H9 (cell line): ENCODE measurements at regions not wholly inside any gene's neighbourhood (a gene's known extent, or its start where the extent isn't known, plus 50 kb on each side); places are given as distances from the start of the nearest gene placed in this dataset.

Source experiments
- DNase-seq: peaks from one replicate; pipeline ENCODE4 v3.0.0-alpha.2; 2017
- H2AFZ ChIP-seq: one replicate; pipeline ENCODE4 v1.6.1; 2013; ENCODE audit warnings: mild to moderate bottlenecking, low read length, control low read depth, moderate library complexity
- H2AK5ac ChIP-seq: 2 replicates; pipeline ENCODE4 v1.6.1; 2013; ENCODE audit warnings: low read length, control low read depth, mixed read lengths; ENCODE audit not compliant: insufficient read length
- H2BK120ac ChIP-seq: one replicate; pipeline ENCODE4 v1.6.1; 2013; ENCODE audit warnings: low read depth, mild to moderate bottlenecking, low read length, control low read depth, inconsistent platforms; ENCODE audit not compliant: poor library complexity, severe bottlenecking
- H2BK12ac ChIP-seq: 2 replicates; pipeline ENCODE4 v1.6.1; 2013; ENCODE audit warnings: low read length, control low read depth, mixed read lengths, low read depth; ENCODE audit not compliant: insufficient read length
- H2BK15ac ChIP-seq: 2 replicates; pipeline ENCODE4 v1.6.1; 2013; ENCODE audit warnings: low read depth, low read length, control low read depth
- H2BK20ac ChIP-seq: one replicate; pipeline ENCODE4 v1.6.1; 2013; ENCODE audit warnings: low read depth, mild to moderate bottlenecking, low read length, control low read depth, inconsistent platforms; ENCODE audit not compliant: poor library complexity, severe bottlenecking
- H2BK5ac ChIP-seq: 2 replicates; pipeline ENCODE4 v1.6.1; 2013; ENCODE audit warnings: low read length, control low read depth, mixed read lengths; ENCODE audit not compliant: insufficient read length
- H3K14ac ChIP-seq: 2 replicates; pipeline ENCODE4 v1.6.1; 2013; ENCODE audit warnings: low read length, control low read depth; ENCODE audit not compliant: insufficient read depth
- H3K18ac ChIP-seq: 2 replicates; pipeline ENCODE4 v1.6.1; 2013; ENCODE audit warnings: low read depth, mild to moderate bottlenecking, mixed read lengths, low read length, control low read depth; ENCODE audit not compliant: insufficient read length
- H3K23ac ChIP-seq: 2 replicates; pipeline ENCODE4 v1.6.1; 2013; ENCODE audit warnings: low read length, control low read depth, mixed read lengths, low read depth; ENCODE audit not compliant: insufficient read length
- H3K23me2 ChIP-seq: 2 replicates; pipeline ENCODE4 v1.6.1; 2013; ENCODE audit warnings: low read depth, mild to moderate bottlenecking, mixed read lengths, low read length, control low read depth; ENCODE audit not compliant: insufficient read length, poor library complexity, severe bottlenecking
- H3K27ac ChIP-seq: 2 replicates; pipeline ENCODE4 v1.5.1; 2013; ENCODE audit warnings: low read length, control low read depth, mixed read lengths, low read depth; ENCODE audit not compliant: insufficient read length
- H3K27me3 ChIP-seq: 2 replicates; pipeline ENCODE4 v1.6.1; 2013; ENCODE audit warnings: low read length, control low read depth, inconsistent platforms; ENCODE audit not compliant: insufficient read depth
- H3K4ac ChIP-seq: 2 replicates; pipeline ENCODE4 v1.6.1; 2013; ENCODE audit warnings: low read depth, mild to moderate bottlenecking, control low read depth, inconsistent platforms, low read length, moderate library complexity
- H3K4me1 ChIP-seq: 2 replicates; pipeline ENCODE4 v1.6.1; 2013; ENCODE audit warnings: low read length, control low read depth, inconsistent platforms; ENCODE audit not compliant: insufficient read depth
- H3K4me2 ChIP-seq: 2 replicates; pipeline ENCODE4 v1.6.1; 2013; ENCODE audit warnings: low read length, control low read depth, mixed read lengths; ENCODE audit not compliant: insufficient read length, insufficient read depth
- H3K56ac ChIP-seq: 2 replicates; pipeline ENCODE4 v1.6.1; 2013; ENCODE audit warnings: low read depth, mild to moderate bottlenecking, mixed read lengths, low read length, control low read depth; ENCODE audit not compliant: insufficient read length
- H3K79me1 ChIP-seq: 2 replicates; pipeline ENCODE4 v1.6.1; 2013; ENCODE audit warnings: low read depth, mild to moderate bottlenecking, moderate library complexity, low read length, control low read depth, inconsistent platforms; ENCODE audit not compliant: insufficient read depth, poor library complexity, severe bottlenecking
- H3K79me2 ChIP-seq: 2 replicates; pipeline ENCODE4 v1.6.1; 2013; ENCODE audit warnings: low read length, control low read depth, inconsistent platforms; ENCODE audit not compliant: insufficient read depth
- H3K9ac ChIP-seq: 2 replicates; pipeline ENCODE4 v1.6.1; 2013; ENCODE audit warnings: low read length, control low read depth, mixed read lengths; ENCODE audit not compliant: insufficient read length; ENCODE audit errors: extremely low read depth
- H3K9me3 ChIP-seq: one replicate; pipeline ENCODE4 v1.6.1; 2013; ENCODE audit warnings: low read depth, low read length, inconsistent platforms; ENCODE audit not compliant: control insufficient read depth
- H3T11ph ChIP-seq: one replicate; pipeline ENCODE4 v1.6.1; 2013; ENCODE audit warnings: mild to moderate bottlenecking, low read length, control low read depth, inconsistent platforms
- H4K20me1 ChIP-seq: one replicate; pipeline ENCODE4 v1.6.1; 2013; ENCODE audit not compliant: control insufficient read depth, insufficient read length, insufficient read depth
- H4K5ac ChIP-seq: 2 replicates; pipeline ENCODE4 v1.6.1; 2013; ENCODE audit warnings: low read depth, mild to moderate bottlenecking, mixed read lengths, low read length, control low read depth; ENCODE audit not compliant: insufficient read length
- H4K8ac ChIP-seq: replicated peaks from 2 replicates; pipeline ENCODE4 v1.6.1; 2013; ENCODE audit warnings: low read length, control low read depth, mixed read lengths, low read depth; ENCODE audit not compliant: insufficient read length
- H4K91ac ChIP-seq: 2 replicates; pipeline ENCODE4 v1.6.1; 2013; ENCODE audit warnings: low read depth, mild to moderate bottlenecking, moderate library complexity, mixed read lengths, low read length, control low read depth; ENCODE audit not compliant: insufficient read length
- H3K27ac Mint-ChIP-seq, 3 experiments: 2 replicates in 2 of 3; 3 replicates in 1 of 3; pipeline ENCODE4 v1.8.0; 2020 to 2021; ENCODE audit warnings: mixed read lengths in 3 of 3, mild to moderate bottlenecking in 1 of 3, moderate library complexity in 1 of 3
- H3K27me3 Mint-ChIP-seq: 2 replicates; pipeline ENCODE4 v1.8.0; 2021; ENCODE audit warnings: low read depth, mild to moderate bottlenecking, moderate library complexity, mixed read lengths
- H3K36me3 Mint-ChIP-seq, 3 experiments: 2 replicates in 2 of 3; 3 replicates in 1 of 3; pipeline ENCODE4 v1.8.0; 2020 to 2021; ENCODE audit warnings: low read depth in 3 of 3, mixed read lengths in 3 of 3; ENCODE audit not compliant: insufficient read depth in 1 of 3
- H3K4me1 Mint-ChIP-seq, 2 experiments: 2 replicates each; pipeline ENCODE4 v1.8.0; 2020; ENCODE audit warnings: mixed read lengths in 2 of 2
- H3K4me3 Mint-ChIP-seq, 2 experiments: 2 replicates in 1 of 2; 3 replicates in 1 of 2; pipeline ENCODE4 v1.8.0; 2020 to 2021; ENCODE audit warnings: mild to moderate bottlenecking in 2 of 2, mixed read lengths in 2 of 2, moderate library complexity in 1 of 2
- H3K9me3 Mint-ChIP-seq, 2 experiments: 2 replicates in 1 of 2; 3 replicates in 1 of 2; pipeline ENCODE4 v1.8.0; 2020; ENCODE audit warnings: mild to moderate bottlenecking in 2 of 2, mixed read lengths in 2 of 2, moderate library complexity in 1 of 2
- WGBS: extraction: QIAGEN DNeasy Blood & Tissue Kit; methylation state at CpG from one replicate; pipeline ENCODE4 v1.1.7; 2013; ENCODE audit warnings: missing lambda C conversion rate, low lambda C conversion rate, mixed read lengths; ENCODE audit not compliant: insufficient read length; ENCODE audit errors: extremely low coverage; 5-methylcytosine and 5-hydroxymethylcytosine counted together
- TF ChIP-seq, protein P1 (sequence below): fragments of 200-600 bp; sonication (generic); conservative IDR thresholded peaks from 3 replicates; pipeline ENCODE4 v1.8.0; 2021; ENCODE audit warnings: antibody characterized with exemption, mild to moderate bottlenecking

DNA sequence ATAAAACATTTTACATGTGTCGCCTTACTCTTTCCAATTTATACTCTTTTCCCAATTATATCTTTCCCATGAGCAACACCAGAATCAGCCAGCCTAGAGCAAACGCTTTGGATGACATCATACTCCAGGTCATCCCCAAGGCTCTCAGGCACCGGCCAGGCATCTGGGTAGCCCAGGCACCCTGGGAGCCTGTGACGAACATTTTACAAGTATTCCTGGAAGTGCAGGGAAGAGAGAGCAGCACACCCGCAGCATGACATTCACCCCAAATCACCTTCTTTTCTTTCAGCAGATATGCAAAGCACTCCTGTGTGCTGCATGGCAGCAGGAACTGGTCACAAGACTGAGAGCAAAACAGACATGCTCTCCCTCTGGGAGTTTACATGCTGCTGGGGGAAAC, 75.7 kb upstream of the SMIM23 start:
- H2BK20ac ChIP-seq = no peak overlapping the region
- H3K23ac ChIP-seq = no peak overlapping the region
- no peak overlapping the region for H4K8ac ChIP-seq
- H3K56ac ChIP-seq = no peak overlapping the region
- no peak overlapping the region for H3K4me2 ChIP-seq
- no peak overlapping the region for H2BK12ac ChIP-seq
- H3K4me1 Mint-ChIP-seq = peaks cover 2 to 14% of the 10 kb centered on the region in 2 experiments; a peak in 3 of 4 replicates
- no peaks in the 10 kb centered on the region for H3K23me2 ChIP-seq
- DNase-seq = peak; percentile 13
- 100% methylated on average over 1 of the region's 5 CpGs for WGBS
- H3K4ac ChIP-seq = no peak overlapping the region
- H3T11ph ChIP-seq = no peak overlapping the region
- no peak overlapping the region for H3K9ac ChIP-seq
- no peaks in the 10 kb centered on the region for H3K27me3 ChIP-seq
- H2AK5ac ChIP-seq = no peak overlapping the region
- no peaks in the 10 kb centered on the region for H3K79me1 ChIP-seq
- no peak overlapping the region for H2BK5ac ChIP-seq
- no peaks in the 10 kb centered on the region for H3K36me3 Mint-ChIP-seq
- no peak overlapping the region for H3K27ac ChIP-seq
- no peak overlapping the region for H4K5ac ChIP-seq
- no peak overlapping the region for H4K91ac ChIP-seq
- H3K27me3 Mint-ChIP-seq = peaks cover 6% of the 10 kb centered on the region
- H3K79me2 ChIP-seq = no peaks in the 10 kb centered on the region
- no peak overlapping the region for H3K4me3 Mint-ChIP-seq
- H2BK120ac ChIP-seq = no peak overlapping the region
- H3K14ac ChIP-seq = no peak overlapping the region
- H4K20me1 ChIP-seq = no peaks in the 10 kb centered on the region
- no peaks in the 10 kb centered on the region for H3K4me1 ChIP-seq
- no peak overlapping the region for H2AFZ ChIP-seq
- no peak overlapping the region for H2BK15ac ChIP-seq
- no peak overlapping the region; a peak in 1 of 7 replicates for H3K27ac Mint-ChIP-seq
- H3K9me3 ChIP-seq = no peaks in the 10 kb centered on the region
- no peak overlapping the region for H3K18ac ChIP-seq
- TF ChIP-seq, protein P1, sequence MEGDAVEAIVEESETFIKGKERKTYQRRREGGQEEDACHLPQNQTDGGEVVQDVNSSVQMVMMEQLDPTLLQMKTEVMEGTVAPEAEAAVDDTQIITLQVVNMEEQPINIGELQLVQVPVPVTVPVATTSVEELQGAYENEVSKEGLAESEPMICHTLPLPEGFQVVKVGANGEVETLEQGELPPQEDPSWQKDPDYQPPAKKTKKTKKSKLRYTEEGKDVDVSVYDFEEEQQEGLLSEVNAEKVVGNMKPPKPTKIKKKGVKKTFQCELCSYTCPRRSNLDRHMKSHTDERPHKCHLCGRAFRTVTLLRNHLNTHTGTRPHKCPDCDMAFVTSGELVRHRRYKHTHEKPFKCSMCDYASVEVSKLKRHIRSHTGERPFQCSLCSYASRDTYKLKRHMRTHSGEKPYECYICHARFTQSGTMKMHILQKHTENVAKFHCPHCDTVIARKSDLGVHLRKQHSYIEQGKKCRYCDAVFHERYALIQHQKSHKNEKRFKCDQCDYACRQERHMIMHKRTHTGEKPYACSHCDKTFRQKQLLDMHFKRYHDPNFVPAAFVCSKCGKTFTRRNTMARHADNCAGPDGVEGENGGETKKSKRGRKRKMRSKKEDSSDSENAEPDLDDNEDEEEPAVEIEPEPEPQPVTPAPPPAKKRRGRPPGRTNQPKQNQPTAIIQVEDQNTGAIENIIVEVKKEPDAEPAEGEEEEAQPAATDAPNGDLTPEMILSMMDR = no peak
- peaks cover 0 to 2% of the 10 kb centered on the region in 2 experiments; a peak in 3 of 5 replicates for H3K9me3 Mint-ChIP-seq
